ENCODE measurements at regions not wholly inside any gene's neighbourhood (a gene's known extent, or its start where the extent isn't known, plus 50 kb on each side); places are given as distances from the start of the nearest gene placed in this dataset.

DNA sequence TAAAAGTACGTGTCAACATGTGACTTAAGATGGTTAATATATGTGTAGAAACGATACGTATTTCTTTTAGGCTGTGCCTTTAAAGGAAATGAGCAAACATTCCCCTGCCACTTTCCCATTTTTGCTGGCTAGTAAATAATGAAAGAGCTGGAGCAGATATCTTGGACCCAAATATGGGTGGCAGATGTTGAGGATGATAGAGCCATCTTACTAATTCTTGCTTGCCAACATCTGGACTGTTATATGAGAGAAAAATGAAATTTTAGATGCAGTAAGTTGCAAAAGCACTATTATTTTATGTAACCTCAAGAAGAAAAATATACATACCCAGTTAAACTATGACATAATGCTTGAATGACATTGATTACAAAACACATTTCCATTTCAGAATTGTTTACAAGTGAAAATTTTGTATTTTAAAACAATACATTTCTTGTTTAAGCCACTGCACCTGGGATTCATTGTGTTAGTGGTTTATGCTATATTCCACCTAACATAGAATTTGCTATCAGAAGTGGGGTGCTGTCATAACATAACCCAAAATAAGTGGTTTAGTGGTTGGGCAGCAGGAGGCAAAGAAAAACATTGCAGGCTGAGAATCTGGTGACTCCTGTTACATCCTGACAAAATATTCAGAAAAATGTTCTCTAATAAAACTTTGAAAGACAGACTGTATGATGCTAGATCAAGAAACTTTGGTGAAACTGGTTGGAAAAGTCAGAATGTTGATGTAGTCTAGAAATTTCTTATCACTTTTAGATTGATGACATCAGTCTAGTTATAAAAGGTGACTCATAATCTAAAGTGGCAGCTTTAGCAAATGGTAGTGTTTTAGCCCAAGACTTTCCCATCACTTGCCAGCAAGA is 305.0 kb downstream of the PTEN start:
- no peak for DNase-seq (ENCODE audit: low spot score)

DNA sequence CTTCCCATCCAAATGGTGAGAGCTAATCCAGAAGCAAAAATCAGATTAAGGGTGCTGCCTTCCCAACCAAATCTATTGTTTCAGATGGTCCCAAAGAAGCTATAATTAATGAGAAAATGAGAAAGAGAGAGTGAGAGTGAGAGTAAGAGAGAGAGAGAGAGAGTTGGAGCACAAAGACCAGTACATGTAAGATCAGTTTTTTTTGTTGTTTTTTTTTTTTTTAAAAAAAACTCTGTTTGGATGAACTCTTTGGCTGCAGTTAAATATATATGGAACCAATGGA is 305.6 kb downstream of the PTEN start:
- no peak for DNase-seq (ENCODE audit: low spot score)

DNA sequence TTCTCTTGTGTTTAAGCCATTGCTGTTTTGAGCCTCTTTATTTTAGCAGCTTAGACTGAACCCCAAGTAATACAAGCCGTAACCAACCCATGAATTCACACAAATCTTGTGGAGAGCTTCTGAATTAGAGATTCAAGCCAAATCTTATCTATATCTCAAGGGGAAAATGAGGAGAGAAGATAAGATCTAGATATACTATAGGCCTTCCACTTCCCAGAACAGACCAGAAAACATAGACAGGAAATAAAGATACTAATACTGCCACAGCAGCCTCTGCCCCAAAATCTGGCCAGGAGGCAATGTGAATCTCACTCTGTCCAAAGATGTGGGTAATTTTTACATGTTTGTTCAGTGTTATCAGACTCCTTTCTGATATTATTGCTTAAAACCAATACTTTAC is 307.2 kb downstream of the PTEN start:
- DNase-seq (ENCODE audit: low spot score): no peak

DNA sequence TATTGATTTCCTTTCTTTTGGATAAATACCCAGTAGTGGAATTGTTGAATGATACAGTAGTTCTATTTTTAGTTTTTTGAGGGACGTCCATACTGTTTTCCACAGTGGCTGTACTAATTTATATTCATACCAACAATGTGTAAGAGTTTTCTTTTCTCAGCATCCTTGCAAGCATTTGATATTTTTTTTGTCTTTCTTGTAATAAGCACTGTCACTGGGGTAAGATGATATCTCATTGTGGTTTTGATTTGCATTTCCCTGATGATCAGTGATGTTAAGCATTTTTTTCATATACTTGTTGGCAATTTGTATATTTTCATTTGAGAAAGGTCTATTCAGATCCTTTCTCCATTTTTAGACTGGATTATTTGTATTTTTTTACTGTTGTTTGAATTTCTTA is 308.7 kb downstream of the PTEN start:
- no peak for DNase-seq (ENCODE audit: low spot score)

DNA sequence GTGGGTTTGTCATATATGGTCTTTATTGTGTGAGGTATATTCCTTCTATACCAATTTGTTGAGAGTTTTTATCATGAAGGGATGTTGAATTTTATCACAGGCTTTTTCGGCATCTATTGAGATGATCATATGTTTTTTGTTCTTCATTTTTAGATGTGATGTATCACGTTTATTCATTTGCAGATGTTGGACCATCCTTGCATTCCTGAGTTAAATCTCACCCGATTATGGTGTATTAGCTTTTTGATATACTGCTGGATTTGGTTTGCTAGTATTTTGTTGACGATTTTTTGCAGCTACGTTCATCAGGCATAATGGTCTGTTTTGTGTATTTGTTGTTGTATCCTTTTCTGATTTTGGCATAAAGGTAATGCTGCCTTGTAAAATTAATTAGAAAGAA is 311.0 kb downstream of the PTEN start:
- DNase-seq (ENCODE audit: low spot score): no peak

DNA sequence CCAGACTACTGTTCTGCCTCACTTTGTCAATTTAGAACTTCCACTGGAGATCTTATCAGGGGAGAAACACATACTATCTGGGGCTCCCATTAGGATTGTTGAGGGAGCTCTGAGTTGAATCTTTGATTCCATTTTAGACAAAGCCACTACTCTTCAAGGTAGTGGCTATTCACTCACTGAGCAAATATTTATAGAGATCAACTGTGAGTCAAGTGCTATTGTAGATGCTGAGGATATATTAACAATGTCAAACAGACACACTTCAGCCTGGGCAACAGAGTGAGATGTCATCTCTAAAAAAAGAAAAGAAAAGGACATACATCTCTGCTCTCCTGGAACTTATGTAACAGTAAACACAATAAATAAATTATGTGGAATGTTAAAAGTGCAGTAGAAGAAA is 315.3 kb downstream of the PTEN start:
- no peak for DNase-seq (ENCODE audit: low spot score)

DNA sequence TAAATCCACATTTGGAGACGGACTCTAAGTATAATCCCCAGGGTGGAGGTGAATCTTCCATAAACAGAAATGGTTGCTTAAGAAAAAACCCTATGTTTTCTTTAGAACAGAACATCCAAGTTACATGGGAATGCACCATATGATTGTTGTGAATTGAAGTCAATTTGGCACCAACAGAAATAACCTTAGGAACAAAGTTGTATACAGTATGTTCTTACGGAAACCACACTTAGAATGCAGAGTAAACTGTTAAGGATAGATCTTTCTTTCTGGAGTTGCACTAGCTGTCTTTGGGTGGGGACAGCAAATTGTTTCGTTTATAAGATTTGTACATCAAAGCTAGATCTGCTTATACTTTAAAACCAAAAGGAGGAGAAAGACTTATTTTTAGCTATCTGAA is 316.4 kb downstream of the PTEN start:
- DNase-seq (ENCODE audit: low spot score): no peak

DNA sequence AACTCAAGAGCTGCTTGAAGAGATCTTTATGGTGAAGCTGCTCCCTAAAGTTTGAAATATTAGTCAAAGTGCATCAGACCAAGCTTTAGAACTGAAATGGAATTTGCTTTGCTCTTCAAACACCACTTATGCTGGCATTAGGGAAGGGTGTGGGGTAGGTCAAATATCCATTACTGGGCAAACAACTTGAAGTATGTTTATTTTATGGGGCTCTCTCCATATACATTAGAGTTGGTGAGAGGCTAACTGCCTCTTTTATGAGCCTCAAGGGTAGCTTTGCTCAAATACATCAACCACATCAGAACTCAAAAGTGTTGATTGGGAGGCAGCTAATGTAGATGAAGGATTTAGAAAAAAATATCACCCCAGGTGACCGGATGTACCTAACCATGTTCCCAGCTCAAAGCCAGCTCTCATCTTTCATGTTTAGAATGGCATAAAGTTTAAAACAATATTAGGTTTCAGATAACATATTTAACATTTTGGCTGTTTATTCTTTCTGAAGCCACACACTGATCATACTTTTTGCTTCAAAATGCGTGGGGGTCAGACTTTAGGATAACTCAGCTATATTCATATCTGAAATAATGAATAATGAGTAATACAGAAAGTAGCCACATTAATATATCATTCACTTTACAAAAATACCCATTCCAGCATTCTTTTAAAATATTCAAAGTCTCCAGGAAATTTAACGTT is 318.6 kb downstream of the PTEN start:
- DNase-seq (ENCODE audit: low spot score): no peak

DNA sequence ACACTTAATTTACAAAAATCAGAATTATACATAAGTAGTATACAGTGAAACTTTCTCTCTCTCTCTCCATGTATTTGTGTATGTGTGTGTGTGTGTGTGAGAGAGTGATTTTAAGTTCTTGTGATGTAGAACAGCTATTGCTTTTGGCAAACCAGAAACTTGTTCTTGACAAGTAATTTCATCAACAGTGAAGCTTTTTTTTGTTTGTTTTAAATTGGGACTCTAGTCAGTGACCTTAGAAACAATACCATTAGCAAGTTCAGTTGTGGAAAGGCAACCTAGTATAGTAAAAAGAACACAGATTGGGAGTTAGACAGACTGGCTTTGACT is 319.1 kb downstream of the PTEN start:
- no peak for DNase-seq (ENCODE audit: low spot score)

DNA sequence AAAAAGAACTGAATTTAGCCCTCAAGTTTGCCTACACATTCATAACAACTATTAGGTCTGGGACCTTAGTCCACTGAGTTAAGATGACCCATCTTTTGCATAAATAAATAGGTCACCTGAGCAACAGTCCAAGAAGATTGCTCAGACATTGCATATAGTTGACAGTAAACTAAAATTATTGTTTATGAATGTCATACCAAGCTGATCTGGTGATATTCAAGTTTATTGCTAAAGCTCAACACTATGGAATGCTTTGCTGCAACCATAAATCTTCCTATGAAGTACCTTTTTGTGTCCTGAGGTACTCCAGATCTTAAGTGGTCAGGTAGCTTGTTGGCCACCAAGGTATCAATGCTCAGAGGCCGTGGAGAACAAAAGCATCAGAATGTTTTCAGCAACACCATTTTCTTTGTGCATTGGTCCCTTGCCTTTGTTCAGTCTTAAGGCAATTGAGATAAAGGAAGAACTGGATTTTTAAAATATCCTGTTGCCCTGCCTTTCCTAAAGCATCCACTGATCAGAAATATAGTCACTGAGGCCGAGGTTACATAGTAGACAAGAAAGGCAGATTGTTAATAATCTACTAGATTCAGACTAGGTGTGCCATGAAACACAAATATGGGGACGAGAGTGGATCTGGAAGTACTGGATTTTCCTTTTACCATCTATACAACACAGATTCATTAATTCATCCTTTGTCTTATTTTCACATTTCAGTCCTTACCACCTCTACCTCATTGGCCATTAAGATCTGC is 321.3 kb downstream of the PTEN start:
- DNase-seq (ENCODE audit: low spot score): no peak

DNA sequence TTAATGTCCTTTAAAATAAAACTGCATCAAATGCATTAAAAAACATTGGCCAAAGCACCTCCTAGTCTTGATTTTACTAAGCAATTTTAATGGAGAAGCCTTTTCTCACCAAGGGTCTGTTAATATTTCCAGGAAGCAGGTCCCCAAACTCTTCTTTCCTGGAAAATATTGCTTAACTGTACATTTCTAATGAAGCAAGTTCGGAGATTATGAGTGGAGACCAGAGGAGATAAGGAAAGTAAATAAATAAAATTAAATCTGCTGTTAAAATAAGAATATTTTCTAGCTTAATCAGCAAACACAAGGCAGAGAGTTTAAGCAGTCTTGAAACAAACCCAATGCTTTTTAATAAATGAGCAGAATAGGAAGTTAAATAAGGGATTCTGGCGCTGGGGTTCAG is 322.4 kb downstream of the PTEN start:
- DNase-seq (ENCODE audit: low spot score): no peak

DNA sequence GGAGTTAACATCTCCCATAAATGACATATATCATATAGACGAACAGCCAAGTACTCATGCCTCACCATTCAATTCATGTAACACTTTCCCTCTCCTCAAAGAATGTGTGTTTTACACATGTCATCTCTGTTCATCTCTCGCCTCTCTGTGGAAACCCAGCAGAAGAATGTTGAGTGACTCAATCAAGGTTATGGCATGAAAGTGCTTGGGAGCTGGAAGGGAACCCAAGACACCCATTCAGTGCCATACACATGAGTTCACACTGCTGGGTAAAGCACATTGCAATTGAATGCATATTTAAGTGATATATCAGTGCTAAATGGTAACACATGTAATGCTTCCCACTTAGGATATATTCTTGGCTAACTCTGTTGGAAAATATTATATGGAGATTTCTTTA is 322.9 kb downstream of the PTEN start:
- no peak for DNase-seq (ENCODE audit: low spot score)

DNA sequence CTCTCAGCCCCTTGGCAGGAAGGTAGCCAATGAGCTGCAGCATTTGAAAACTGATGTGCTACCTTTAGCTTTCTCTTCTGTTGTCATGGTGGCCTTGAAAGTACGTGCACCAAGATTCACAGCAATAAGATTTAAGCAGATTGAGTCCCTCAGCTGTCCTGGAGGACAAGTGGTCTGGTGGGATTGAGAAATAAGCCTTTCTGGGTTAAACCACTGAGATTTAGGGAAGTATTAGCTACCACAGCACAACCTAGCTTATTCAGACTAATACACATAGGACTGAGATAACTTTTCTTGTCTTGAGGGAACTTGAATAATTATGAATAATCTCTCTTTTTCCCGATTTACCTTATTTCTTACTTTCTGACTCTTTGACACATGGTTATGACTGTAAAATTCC is 324.0 kb downstream of the PTEN start:
- no peak for DNase-seq (ENCODE audit: low spot score)

DNA sequence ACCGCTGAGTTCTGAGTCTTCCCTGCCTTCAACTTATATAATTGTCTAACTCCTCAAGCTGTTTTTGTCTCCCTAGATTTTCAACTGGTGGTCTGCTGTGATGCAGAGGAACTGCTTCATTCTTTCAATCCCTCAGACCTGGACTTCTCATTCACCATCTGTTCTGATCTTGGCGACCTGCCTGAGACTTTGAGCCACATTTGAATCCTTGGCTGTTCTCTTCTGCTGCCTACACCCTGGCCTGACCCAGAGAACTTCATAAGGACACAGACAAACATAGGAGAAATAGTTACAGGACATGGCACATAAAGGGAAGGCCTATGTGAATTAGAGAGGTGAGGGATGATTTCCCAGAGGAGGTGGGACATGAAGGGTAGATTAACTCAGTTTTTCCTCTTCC is 326.7 kb downstream of the PTEN start:
- no peak for DNase-seq (ENCODE audit: low spot score)

DNA sequence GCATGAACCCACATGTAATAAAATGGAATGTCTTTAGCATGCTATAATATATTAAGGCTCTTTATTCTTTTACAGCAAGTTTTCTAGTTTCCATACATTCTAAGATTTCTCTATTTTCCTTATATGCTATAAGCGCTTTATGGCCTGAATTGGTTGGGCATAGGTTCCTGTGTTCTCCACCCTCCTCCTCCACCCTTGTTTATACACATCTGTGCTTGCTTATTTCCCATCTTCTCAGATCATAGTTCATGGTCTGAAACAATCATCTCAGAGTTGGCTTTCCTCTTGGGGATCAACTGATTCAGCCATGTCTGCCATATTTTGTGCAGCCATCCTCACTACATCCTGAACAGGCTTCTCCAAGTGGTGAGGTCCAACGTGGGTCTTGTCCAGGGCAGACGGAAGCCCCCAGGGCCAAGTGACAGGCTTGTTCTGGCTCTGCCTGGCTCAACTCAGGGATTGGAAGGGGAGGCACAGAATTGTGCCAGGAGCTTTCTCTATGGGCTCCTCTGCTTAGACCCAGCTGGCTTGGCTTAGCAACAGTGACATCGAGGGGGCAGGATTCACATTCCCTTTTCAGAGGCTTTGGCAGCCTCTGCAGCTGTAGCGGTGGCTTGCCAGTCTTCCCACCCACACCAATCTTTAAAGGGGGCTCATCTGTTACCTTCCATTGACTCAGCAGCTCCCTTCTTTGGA is 327.3 kb downstream of the PTEN start:
- no peak for DNase-seq (ENCODE audit: low spot score)

DNA sequence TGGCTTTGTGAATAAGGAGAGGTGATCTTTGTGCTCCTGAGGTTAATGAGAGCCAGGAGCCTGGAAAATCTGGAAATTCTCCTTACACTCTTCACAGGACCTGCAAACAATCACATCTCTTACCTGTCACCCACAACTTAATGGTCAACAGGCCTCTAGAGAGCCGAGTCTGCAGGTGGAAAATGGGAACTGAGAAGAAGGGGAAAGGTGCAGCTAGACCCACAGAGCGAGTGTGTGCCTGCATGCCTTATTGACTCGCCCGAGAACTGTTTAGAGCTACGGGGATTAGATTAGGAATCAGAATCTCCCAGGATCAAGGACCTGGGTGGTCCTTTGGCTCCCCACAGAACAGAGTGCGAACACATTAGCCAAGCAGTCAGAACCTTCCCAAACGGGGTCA is 329.6 kb downstream of the PTEN start:
- no peak for DNase-seq (ENCODE audit: low spot score)

DNA sequence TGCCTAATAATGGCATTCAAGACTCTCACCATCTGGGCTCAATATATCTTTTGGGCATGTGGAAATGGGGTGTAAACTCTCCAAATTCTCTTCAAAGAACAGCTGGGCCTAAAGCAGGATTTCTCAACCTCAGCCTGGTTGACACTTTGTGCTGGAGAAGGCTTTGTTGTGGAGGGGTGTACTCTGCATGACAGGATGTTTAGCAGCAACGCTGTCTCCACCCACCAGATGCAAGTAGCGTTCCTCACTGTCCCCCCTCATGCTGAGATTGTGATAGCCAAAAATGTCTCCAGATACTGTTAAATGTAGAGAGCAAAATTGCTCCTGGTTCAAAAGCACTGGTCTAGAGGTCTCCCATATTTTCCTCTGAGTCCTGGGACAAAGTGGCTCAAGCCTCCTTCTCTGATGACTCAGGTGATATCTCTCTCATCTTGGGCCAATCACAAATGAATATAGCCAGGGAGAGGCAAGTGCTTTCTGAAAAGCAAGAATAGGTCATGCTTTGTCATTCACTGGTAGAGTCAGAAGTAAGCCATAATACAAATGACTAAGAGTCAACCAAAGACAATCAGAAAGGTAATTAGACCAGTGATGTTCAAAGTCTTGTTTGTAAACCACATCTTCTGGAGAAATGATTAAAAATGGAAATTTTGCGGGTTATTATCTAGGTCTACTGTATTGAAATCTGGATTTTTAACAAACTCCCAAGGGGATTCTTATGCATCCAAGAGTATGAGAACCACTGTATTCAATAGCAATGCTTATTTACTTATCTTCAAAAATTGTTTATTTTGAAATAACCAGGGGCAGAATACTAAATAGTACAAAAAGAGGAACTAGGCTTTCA is 330.8 kb downstream of the PTEN start:
- no peak for DNase-seq (ENCODE audit: low spot score)

DNA sequence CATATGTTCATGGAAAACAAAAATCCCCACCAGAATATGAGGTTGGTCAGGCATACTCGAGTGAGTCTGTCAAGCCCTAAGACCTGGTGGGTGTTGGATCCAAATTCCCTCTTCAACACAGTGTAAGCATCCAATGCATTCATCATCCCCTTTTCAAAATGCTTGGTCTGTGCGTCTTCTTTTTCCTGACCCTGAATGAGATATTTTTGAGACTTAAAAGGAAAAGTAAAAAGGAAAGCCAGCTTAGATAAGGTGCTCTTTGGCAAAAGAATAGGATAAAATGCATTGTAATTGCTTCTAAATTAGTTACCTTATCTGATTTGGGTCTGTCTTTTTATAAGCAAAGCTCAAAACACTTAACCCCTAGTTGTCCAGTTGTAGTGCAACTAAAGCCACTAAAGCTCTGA is 331.5 kb downstream of the PTEN start:
- DNase-seq (ENCODE audit: low spot score): no peak

DNA sequence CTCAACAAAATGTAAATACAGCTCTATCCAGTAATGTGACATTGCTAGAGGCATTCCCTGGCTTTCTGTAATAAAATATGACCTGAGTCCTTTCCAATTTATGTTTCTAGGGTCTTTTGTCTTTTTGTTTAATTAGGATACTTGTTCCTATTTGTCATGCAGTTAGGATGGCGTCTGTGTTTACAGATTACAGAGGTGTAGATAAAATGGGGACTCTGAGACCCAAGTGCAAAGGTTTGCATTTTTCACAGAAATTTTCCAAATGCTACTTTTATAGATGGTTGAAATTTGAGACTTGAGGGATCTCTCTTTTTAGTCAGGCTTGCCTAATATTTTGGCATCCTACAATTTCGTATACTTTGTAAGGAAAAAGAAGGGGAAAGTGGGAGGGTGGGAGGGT is 332.4 kb downstream of the PTEN start:
- no peak for DNase-seq (ENCODE audit: low spot score)

DNA sequence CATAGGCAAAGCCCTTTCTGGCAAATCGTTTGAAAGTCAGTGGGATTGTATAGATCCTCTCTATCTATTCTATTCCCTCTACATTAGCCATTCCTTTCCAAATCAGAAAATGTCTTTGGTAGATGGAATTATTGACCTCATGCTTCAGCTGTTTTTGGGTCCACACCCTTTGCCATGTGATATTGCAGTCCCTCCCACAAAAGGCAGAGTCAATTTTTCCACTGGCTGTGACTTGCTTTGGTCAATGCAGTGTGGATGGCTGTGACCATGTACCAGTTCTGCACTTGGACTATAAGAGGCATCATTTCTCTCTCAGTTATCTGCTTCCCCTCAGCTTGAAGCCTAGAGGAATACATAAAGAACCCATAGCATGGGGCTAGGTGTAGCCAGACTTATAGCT is 332.9 kb downstream of the PTEN start:
- DNase-seq (ENCODE audit: low spot score): no peak

DNA sequence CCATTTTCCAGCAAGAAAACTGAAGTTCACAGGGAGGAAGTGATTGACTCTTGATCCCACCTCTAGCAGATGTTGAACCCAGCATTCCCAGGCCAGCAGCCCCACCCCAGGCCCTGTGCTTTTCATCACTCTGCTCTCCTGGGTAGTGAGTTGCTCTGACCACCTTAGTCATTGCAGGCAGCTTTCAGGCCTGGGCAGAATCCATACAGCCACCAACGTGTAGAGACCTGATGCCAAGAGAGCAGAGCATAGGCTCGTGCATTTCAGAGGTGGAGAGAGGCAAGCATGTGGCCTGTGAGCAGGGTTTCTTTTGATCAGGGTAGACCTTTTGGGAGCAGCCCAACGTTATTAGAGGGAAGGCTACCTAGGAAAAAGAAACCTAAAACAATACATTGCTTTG is 334.6 kb downstream of the PTEN start:
- no peak for DNase-seq (ENCODE audit: low spot score)

Measured in HuH-7.5 (cell line).